ENCODE measurements at regions not wholly inside any gene's neighbourhood (a gene's known extent, or its start where the extent isn't known, plus 50 kb on each side); places are given as distances from the start of the nearest gene placed in this dataset.
"Not testable (repeated sequence)": the region's sequence is repeated elsewhere in the genome, so short reads cannot be mapped to it uniquely, and the experiment has no call there.

DNA sequence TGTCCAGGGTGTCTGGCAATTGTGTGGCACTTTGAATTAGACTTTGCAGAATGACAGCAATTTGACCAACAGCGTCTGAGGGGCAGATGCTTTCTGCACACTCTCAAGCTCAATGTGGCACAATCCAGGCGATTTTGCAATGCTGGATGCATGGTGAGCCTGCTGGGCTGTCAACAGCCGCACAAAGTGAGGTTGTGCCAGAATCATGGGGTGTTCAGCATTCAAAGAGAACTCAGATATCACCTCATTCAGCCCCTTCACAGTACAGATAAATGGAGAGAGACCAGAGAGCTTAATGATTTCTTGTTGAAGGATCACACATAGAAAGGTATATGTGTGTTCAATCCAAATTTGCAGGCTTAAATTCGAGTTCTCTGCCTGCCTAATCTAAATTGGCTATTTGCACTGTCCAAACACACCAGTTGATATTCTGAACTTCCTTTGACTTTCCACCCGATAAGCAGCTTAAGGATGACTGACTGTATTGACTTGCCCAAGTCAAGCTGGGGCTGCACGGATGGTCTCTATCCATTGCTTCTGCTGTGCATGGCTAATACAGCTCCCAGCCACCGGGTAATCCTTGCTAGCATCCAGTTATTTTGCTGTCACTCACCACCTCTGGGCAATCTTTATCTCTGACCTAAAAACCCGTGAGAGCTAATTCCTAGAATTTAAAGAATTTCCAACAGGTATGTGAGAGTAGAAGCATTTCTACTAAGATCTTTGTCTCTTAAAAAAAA lies 157.9 kb upstream of the TAS2R1 start:
- DNase-seq (ENCODE audit: low read depth), result no peak

- no peak for DNase-seq (ENCODE audit: low read depth)
Measured at GRCh38 chr5:9786380-9787360, 156.5 kb upstream of the TAS2R1 start.

DNA sequence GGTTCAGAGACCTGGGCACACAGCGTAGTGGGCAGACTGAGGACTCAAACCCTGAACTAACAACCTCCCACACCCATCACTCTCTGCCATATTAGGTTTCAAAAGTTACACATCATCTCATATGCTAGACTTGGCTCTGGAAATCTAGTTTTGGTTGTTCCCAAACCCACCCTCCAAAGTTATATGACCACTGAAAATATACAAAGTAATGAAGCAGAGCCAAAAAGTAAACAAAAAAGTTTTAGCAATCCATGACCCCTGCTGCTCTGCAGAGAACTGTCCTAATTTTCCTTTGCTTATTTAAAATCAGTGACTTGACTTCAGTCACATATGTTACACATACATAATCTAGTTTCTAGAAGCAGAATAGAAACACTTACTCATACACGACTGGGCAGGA lies 155.6 kb upstream of the TAS2R1 start:
- no peak for DNase-seq (ENCODE audit: low read depth)

GRCh38 chr5:9784231-9784630 lies 154.1 kb upstream of the TAS2R1 start:
- no peak for DNase-seq (ENCODE audit: low read depth)

GRCh38 chr5:9782826-9783560 lies 152.8 kb upstream of the TAS2R1 start:
- DNase-seq (ENCODE audit: low read depth), result peak; percentile 40

DNA sequence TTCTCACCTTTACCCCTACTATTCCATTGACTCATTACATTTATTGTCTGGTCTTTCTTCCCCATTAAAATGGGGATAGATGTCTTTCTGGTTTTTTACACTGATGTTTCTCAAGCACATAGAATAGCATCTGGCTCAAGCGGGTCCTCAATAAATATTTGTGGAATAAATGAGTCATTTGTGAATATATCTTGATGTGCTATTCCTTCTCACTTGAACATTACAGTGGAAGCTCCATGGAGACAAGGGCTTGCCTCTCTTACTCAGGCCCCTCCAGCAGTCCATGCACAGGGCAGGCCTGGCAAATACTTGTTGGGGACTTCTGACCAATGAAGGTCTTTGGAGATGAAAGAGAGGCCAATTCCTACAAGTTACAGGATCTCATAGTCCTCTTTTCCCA lies 151.7 kb upstream of the TAS2R1 start:
- peak; percentile 18 for DNase-seq (ENCODE audit: low read depth)

GRCh38 chr5:9781275-9781674 lies 151.1 kb upstream of the TAS2R1 start:
- no peak for DNase-seq (ENCODE audit: low read depth)

DNA sequence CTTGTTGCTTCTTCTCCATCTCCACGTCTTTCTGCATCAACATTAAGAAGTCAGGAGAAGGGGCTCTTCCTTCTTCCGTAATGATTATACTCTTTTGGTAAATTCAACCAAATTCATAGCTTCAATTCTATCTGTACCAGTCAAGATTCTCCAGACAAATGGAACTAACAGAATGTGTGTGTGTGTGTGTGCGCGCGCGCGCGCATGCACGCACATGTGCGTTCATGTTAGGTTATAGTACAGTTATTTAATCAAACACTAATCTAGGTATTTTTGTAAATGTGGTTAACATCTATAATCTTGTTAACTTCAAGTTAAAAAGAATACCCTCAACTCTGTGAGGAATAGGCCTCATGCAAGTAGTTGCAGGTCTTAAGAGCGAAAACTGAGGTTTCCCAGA lies 150.3 kb upstream of the TAS2R1 start:
- DNase-seq (ENCODE audit: low read depth), result no peak

DNA sequence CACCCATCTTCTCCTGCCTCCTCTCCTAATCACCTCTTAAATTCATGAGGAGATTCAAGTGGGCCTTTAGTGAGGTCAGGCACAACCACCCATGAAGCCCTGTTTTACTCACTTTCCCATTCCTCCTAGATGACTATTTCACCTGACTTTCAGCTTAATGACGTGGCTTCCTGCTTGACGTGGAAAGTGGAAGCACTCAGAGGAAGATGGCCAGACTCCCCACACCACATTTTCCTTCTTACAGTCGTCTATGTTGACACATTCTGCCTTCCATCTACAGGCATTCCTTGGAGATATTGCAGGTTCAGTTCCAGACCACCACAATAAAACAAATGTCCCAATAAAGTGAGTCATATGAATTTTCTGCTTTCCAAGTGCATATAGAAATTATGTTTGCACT lies 146.4 kb upstream of the TAS2R1 start:
- no peak for DNase-seq (ENCODE audit: low read depth)

- DNase-seq (ENCODE audit: low read depth), result no peak
Measured at GRCh38 chr5:9775339-9775738, 145.2 kb upstream of the TAS2R1 start.

- no peak for DNase-seq (ENCODE audit: low read depth)
Measured at GRCh38 chr5:9774472-9775079, 144.4 kb upstream of the TAS2R1 start.

GRCh38 chr5:9771079-9771478 lies 140.9 kb upstream of the TAS2R1 start:
- DNase-seq (ENCODE audit: low read depth), result no peak

GRCh38 chr5:9766581-9766980 lies 136.4 kb upstream of the TAS2R1 start:
- DNase-seq (ENCODE audit: low read depth), result no peak

DNA sequence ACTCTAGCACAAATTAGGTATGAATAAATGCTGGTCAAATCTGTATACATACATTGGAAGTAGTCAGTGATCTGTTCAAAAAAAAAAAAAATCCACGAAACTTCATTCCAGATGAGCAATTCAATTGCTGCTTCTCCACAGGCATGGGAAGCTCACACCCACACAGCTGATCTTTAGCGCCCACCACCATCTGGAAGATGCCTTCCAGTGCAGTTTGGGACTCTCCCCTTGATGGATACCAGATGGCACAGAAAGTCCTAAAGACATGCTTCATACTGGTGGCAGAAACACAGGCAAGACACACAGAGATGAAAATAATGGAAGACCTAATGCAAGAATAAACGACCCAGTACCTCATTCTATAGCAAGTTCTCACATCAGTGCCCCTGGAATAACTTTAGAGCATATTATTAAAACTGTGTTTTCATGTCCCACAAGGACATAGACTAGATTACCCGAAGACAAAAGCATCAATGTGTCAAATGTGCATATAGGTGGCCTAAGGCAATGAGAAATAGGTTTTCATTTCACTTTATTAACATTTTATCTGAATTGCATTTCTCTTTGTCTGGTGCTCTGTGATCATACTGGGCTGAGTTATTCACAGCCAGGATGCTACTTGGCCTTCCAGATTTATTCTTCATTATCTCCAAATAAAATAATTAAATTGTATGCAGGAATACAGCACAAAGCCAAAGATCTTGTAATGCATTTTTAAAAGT lies 135.4 kb upstream of the TAS2R1 start:
- DNase-seq (ENCODE audit: low read depth), result peak; percentile 22

DNA sequence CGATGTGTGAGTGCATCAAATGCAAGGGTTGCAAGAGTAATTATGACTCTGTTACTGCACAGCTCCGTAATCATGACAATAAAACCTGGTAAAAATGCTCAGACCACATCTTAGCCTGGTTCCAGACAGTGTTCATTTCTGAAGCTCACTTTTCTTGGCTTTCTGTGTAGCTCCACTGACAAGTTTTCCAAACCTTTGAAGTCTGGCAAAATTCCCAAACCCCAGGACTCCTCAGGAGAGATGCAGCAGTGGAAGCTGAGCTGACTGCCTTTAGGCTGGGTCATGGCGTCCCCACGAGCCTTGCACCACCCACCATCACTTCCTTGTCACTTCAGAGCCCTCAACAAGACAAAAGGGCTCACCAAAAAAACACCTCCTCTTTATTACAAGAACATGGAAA lies 131.6 kb upstream of the TAS2R1 start:
- no peak for DNase-seq (ENCODE audit: low read depth)

- not testable (repeated sequence) for DNase-seq (ENCODE audit: low read depth)
Measured at GRCh38 chr5:9752670-9753069, 122.5 kb upstream of the TAS2R1 start.

DNA sequence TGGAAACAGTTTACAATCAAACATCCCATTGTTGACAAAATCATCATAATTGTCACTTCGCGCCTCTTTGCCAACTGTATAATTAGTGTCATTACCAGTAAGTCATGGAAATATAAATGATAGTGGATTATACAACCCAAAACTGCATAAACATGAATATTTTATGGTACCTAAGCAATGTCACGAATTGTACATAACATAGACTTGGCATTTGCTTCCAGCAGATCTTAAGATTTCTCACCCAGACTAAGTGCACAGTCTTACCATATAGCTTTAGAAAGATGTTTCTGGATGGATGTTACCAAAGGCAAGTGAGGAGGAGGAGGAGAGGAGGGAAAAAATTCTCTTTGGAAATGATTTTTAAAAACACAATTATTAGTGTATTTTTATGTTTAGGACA lies 113.4 kb upstream of the TAS2R1 start:
- no peak for DNase-seq (ENCODE audit: low read depth)

- DNase-seq (ENCODE audit: low read depth), result no peak
Measured at GRCh38 chr5:9742848-9743247, 112.7 kb upstream of the TAS2R1 start.

- DNase-seq (ENCODE audit: low read depth), result no peak
Measured at GRCh38 chr5:9739135-9739534, 109.0 kb upstream of the TAS2R1 start.

DNA sequence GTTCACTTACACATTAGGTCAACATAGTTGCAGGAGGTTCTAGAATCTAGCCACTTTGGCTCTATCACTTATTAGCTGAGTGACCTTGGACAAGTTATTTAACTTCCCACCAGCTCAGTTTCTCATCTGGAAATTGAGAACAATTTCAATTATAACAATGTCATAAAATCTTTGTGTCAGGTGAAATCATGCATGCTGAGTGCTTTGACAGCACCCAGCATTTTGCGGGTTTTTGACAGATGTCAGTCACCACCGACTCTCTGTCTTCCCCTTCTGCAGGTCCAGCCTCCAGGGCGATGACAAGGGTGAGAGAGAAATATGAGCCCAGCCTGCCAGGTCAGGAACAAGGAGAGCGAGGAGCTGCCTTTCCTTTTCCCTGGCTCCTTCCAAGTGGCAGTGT lies 107.1 kb upstream of the TAS2R1 start:
- DNase-seq (ENCODE audit: low read depth), result no peak

- peak; percentile 80 for DNase-seq (ENCODE audit: low read depth)
Measured at GRCh38 chr5:9733486-9733885, 103.3 kb upstream of the TAS2R1 start.

All from GM04503 (cell line).